IMR-90 (cell line): ENCODE measurements at regions not wholly inside any gene's neighbourhood (a gene's known extent, or its start where the extent isn't known, plus 50 kb on each side); places are given as distances from the start of the nearest gene placed in this dataset.

ENCODE experiments used
- CHD1 ChIP-seq: IDR thresholded peaks from 2 replicates; pipeline ENCODE4 v1.6.1; 2012; ENCODE audit warnings: low read depth, low read length, improper control_type of control experiment
- FOS ChIP-seq: fragments of 150-350 bp; IDR thresholded peaks from 2 replicates; pipeline ENCODE4 v1.6.1; 2016; ENCODE audit warnings: low read depth, low read length
- MAFK ChIP-seq: IDR thresholded peaks from 2 replicates; pipeline ENCODE4 v1.6.1; 2012; ENCODE audit warnings: low read depth, low read length, improper control_type of control experiment
- MXI1 ChIP-seq: IDR thresholded peaks from 2 replicates; pipeline ENCODE4 v1.6.1; 2012; ENCODE audit warnings: low read depth, mild to moderate bottlenecking, low read length, moderate library complexity, borderline replicate concordance
- POLR2A ChIP-seq: IDR thresholded peaks from 2 replicates; pipeline ENCODE4 v1.6.1; 2012; ENCODE audit warnings: mild to moderate bottlenecking, low read depth, low read length
- RCOR1 ChIP-seq: IDR thresholded peaks from 2 replicates; pipeline ENCODE4 v1.6.1; 2012; ENCODE audit warnings: mild to moderate bottlenecking, low read length, improper control_type of control experiment; ENCODE audit not compliant: insufficient replicate concordance
- TF ChIP-seq, protein P1 (sequence below): fragments of 150-350 bp; IDR thresholded peaks from 2 replicates; pipeline ENCODE4 v1.6.1; 2017; ENCODE audit warnings: mild to moderate bottlenecking, antibody characterized with exemption, low read length, low read depth

GRCh38 chr3:124636101-124636862, 94.0 kb upstream of the UMPS start (continued):
- TF ChIP-seq, protein P1, sequence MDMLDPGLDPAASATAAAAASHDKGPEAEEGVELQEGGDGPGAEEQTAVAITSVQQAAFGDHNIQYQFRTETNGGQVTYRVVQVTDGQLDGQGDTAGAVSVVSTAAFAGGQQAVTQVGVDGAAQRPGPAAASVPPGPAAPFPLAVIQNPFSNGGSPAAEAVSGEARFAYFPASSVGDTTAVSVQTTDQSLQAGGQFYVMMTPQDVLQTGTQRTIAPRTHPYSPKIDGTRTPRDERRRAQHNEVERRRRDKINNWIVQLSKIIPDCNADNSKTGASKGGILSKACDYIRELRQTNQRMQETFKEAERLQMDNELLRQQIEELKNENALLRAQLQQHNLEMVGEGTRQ = no peak
- TF ChIP-seq POLR2A (no peak), MXI1 (no peak), CHD1 (no peak), MAFK (no peak), RCOR1 (no peak), FOS (no peak)
